ENCODE measurements at regions not wholly inside any gene's neighbourhood (a gene's known extent, or its start where the extent isn't known, plus 50 kb on each side); places are given as distances from the start of the nearest gene placed in this dataset.

- TF ChIP-seq ZNF462 (CRISPR knock-in tag; IDR thresholded peaks at IDR 0.05) (no peak), JUNB (IDR thresholded peaks at IDR 0.05; ENCODE audit: unreplicated experiment) (no peak)
Observed at GRCh38 chr20:11376998-11377397, 540.7 kb upstream of the BTBD3 start (continued).

GRCh38 chr20:11377761-11378160 is 539.9 kb upstream of the BTBD3 start:
- Mint-ChIP-seq H3K36me3 (ENCODE audit: low read depth) (peaks cover 15% of the 10 kb centered on the region; the same call in 2 of the 3 replicates), H3K27ac (no peak overlapping the region), H3K4me1 (peaks cover 30% of the 10 kb centered on the region), H3K27me3 (ENCODE audit: insufficient read depth, low read depth, poor library complexity) (peaks cover 10% of the 10 kb centered on the region), H3K4me3 (no peak overlapping the region), H3K9me3 (peaks cover 20% of the 10 kb centered on the region; the same call in 2 of the 3 replicates)
- H3K27ac ChIP-seq (ENCODE audit: low read depth), result no peak overlapping the region
- H3F3A ChIP-seq (replicated peaks; ENCODE audit: low read depth), result no peaks in the 10 kb centered on the region
- H3K4me2 ChIP-seq, result no peak overlapping the region
- DNase-seq (ENCODE audit: low spot score) (no peak), ATAC-seq (no peak)
- H3K36me3 ChIP-seq (ENCODE audit: insufficient read depth), result no peaks in the 10 kb centered on the region
- H3K4me3 ChIP-seq, result no peak overlapping the region
- no peaks in the 10 kb centered on the region for H3K79me2 ChIP-seq (replicated peaks; ENCODE audit: insufficient read depth)
- peak overlapping the region; percentile 5; the same call in 1 of the 2 replicates for H2AFZ ChIP-seq
- peaks cover 26% of the 10 kb centered on the region for H3K4me1 ChIP-seq (ENCODE audit: insufficient read depth)
- H3K9me2 ChIP-seq (ENCODE audit: insufficient read depth), result peaks cover 17% of the 10 kb centered on the region
- no peaks in the 10 kb centered on the region for H4K20me1 ChIP-seq (replicated peaks; ENCODE audit: insufficient read depth)
- H3K27me3 ChIP-seq (ENCODE audit: insufficient read depth), result no peaks in the 10 kb centered on the region
- TF ChIP-seq POLR2AphosphoS5 (IDR thresholded peaks at IDR 0.05; ENCODE audit: low read depth), result no peak
- no peak for TF ChIP-seq ETS1 (IDR thresholded peaks at IDR 0.05)
- no peak for TF ChIP-seq REST (IDR thresholded peaks at IDR 0.05; ENCODE audit: unreplicated experiment)
- no peak for TF ChIP-seq EZH2phosphoT487 (IDR thresholded peaks at IDR 0.05; ENCODE audit: unreplicated experiment)

Measured in GM23338 (cell line).